Retinal pigment epithelial cell (primary cell): ENCODE measurements at regions not wholly inside any gene's neighbourhood (a gene's known extent, or its start where the extent isn't known, plus 50 kb on each side); places are given as distances from the start of the nearest gene placed in this dataset.
A peak's percentile ranks its signal among the peaks of the same experiment; 100 is the strongest.

Source experiments
- DNase-seq: peaks from one replicate; pipeline ENCODE4 v3.0.0-alpha.2; 2010; ENCODE audit warnings: low read depth
- H3K4me3 ChIP-seq: 2 replicates; pipeline ENCODE4 v1.5.1; 2011; ENCODE audit warnings: mild to moderate bottlenecking, low read length, control low read depth, moderate library complexity
- TF ChIP-seq, protein P1 (sequence below): conservative IDR thresholded peaks from 2 replicates; pipeline ENCODE4 v1.5.1; 2011; ENCODE audit warnings: low read depth, low read length, control low read depth, inconsistent platforms

DNA sequence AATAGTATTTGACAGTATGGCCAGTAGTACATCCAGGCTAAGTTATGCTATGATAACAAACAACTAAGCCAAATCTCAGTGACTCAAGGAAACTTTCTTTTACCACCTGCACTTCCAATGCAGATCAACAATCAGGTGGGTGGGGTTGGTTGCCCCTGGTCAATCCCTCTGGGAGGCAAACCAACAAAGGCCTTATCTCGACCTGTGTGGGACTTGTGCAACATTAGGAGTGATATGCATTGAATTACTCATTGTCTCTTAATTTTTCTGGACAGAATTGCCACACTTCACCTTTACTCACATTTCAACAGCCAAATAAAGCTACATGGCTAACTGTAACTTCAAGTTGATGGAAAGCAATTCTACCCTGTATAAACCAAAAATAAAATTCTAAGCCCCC is 1049.3 kb upstream of the CDH2 start:
- no peak for DNase-seq
- no peak overlapping the region for H3K4me3 ChIP-seq
- TF ChIP-seq, protein P1, sequence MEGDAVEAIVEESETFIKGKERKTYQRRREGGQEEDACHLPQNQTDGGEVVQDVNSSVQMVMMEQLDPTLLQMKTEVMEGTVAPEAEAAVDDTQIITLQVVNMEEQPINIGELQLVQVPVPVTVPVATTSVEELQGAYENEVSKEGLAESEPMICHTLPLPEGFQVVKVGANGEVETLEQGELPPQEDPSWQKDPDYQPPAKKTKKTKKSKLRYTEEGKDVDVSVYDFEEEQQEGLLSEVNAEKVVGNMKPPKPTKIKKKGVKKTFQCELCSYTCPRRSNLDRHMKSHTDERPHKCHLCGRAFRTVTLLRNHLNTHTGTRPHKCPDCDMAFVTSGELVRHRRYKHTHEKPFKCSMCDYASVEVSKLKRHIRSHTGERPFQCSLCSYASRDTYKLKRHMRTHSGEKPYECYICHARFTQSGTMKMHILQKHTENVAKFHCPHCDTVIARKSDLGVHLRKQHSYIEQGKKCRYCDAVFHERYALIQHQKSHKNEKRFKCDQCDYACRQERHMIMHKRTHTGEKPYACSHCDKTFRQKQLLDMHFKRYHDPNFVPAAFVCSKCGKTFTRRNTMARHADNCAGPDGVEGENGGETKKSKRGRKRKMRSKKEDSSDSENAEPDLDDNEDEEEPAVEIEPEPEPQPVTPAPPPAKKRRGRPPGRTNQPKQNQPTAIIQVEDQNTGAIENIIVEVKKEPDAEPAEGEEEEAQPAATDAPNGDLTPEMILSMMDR: no peak

DNA sequence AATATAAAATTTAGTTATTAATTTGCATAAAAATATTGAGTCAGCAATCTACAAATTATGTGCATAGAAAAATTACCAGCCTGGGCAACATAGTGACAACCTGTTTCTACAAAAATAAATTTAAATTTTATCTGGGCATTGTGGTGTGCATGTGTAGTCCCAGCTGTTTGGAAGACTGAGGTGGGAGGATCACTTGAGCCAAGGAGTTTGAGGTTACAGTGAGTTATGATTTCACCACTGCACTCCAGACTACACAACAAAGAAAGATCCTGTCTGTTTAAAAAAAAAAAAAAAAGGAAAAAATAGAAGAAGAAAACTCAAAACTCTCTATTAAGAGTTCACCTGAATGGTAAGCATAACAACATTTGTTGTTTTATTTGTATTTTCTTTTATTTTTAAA is 1048.4 kb upstream of the CDH2 start:
- DNase-seq: no peak
- TF ChIP-seq, protein P1: no peak
- H3K4me3 ChIP-seq: no peak overlapping the region

DNA sequence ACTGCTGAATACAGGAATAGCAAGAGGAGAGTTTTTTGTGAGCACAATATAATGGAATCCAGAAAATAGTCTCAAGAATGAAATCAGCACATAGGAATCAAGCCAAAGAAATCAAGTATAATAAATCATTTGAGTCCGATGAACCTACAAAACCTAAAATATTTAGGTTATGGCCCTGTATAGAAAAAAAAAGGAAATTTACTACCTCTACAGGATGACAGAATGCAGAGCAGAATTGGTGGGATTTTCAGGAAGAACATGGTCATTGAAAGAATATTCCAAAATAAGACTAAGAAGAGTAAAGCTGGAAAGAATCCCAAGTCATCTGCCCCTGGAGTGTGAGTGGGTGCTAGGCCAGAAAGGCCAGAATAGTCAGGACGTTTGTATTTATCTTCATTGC is 1041.2 kb upstream of the CDH2 start:
- DNase-seq: no peak
- TF ChIP-seq, protein P1: no peak
- H3K4me3 ChIP-seq: no peak overlapping the region

DNA sequence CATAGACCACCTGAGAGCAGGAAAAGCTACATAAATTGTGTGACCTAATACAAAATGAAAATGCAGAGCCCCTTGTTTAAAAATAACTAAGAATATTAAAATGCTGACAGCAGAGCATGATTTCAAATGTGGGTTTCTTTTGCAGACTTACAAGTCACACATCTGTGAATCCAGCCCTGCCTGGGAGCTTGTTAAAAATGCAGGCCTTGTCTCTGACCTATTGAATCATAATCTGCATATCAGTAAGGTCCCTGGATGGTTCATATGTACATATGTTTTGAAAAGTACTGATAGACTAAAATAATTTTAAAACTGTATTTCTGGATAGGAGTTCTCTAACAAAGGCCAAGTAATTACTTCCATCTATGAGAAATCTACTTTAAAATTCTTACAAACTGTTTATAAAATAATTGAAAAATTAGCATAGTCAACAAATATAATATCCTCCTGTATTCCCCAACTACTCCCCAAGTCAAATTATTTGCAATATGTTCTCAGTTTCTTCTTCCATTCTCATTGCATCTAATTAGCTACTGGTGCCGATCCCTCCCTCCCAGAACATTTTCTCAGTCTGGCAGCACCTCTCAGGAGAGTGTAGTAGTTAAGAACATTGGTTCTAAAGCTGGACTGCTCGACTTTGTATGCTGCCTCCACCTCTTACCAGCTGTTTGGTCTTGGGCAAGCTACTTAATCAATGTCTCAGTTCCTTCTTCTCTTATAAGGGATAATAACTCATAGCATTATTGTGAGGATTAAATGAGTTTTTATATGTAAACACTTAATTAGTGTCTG is 1040.4 kb upstream of the CDH2 start:
- no peak for DNase-seq
- no peak overlapping the region for H3K4me3 ChIP-seq
- TF ChIP-seq, protein P1: no peak

DNA sequence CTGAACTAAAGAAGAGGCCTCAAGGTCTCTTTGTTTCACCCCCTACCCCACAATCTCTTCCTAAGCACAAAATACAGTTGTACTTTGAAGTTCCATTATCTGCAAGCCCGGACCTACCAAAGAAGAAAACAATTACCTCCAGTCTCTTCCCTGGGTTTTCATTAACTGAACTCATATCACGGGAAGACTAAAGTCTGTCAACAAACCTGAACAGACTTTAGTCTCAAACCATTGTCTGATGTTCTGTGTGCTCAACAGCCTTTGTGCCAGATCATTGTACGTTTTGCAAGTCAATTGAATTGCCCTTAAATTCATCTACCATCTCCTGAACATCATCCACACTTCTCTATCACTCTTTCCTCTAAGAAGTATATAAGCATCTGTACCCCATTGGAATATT is 1021.9 kb upstream of the CDH2 start:
- H3K4me3 ChIP-seq: no peak overlapping the region
- DNase-seq: no peak
- TF ChIP-seq, protein P1: no peak

DNA sequence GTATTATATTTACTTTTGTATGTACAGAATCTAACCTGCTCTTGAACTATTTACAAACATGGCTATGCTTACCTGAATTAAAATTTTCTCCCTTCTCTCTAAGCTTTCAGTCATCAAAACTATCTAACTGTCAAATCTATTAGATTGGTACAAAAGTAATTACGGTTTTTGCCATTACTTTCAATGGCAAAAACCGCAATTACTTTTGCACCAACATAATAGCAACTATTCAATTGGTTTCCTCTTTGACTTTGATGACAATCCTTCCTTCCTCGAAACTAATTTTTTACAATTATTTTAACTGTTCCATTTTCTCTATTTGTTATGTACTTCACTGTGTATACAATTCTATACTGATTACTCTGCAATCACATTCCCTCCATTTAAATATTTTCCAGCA is 1019.4 kb upstream of the CDH2 start:
- TF ChIP-seq, protein P1: no peak
- no peak for DNase-seq
- no peak overlapping the region for H3K4me3 ChIP-seq

DNA sequence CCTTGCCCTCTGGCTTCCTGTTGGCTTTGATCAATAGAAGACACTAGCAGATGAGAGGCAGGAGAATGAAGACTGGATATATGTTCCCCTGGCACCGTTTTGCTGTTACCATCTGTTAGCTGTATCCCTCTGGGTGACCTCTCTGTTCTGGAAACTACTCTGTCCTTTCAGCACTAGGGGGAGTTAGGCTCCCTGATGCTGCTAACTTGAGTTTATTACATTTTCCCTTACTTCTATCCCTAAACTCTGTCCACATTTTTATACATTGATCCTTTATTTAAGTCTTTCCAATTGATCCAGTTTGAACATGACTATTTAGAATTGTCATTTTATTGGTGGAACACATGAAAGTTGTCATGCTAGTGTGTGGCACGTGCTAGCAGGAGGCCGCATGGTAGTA is 1014.3 kb upstream of the CDH2 start:
- no peak for DNase-seq
- H3K4me3 ChIP-seq: no peak overlapping the region
- TF ChIP-seq, protein P1: peak; percentile 45
